HepG2 (cell line): ENCODE measurements at regions not wholly inside any gene's neighbourhood (a gene's known extent, or its start where the extent isn't known, plus 50 kb on each side); places are given as distances from the start of the nearest gene placed in this dataset.
A peak's percentile ranks its signal among the peaks of the same experiment; 100 is the strongest.

Experiments
- ATAC-seq: fragments of 200-7000 bp; cut with Tn5 transposase; 3 replicates; pipeline ENCODE4 v1.9.1; 2020; ENCODE audit warnings: mild to moderate bottlenecking, moderate library complexity
- BruUV-seq: library from RNA; stranded (reverse); fragments of 400-500 nt; replicated peaks from 2 replicates; lab custom pipeline; 2021; lab: Mats Ljungman, UMichigan
- CTCF ChIA-PET: fragments of 300-600 bp; formaldehyde crosslinking; extraction: SDS; loops from one replicate; lab custom pipeline; 2021; ENCODE audit warnings: low total read pairs, inconsistent platforms, low intra/inter-chr PET ratio; lab: Yijun Ruan, JAX
- POLR2A ChIA-PET: fragments of 350-600 bp; sonication (Branson Sonifier 250); formaldehyde crosslinking; loops from one replicate; lab custom pipeline; 2020; ENCODE audit warnings: antibody characterized with exemption, inconsistent platforms; lab: Yijun Ruan, JAX
- DNase-seq: peaks from one replicate; pipeline ENCODE4 v3.0.0-alpha.2; 2015; ENCODE audit warnings: low spot score
- FAIRE-seq: peaks from 3 replicates; lab custom pipeline; 2011; peaks lifted over from hg19 to GRCh38; lab: Jason Lieb, UNC
- H2AFZ ChIP-seq: one replicate; pipeline ENCODE4 v1.6.1; 2011; ENCODE audit warnings: low read length, inconsistent platforms
- H3K27ac ChIP-seq: fragments of 300-600 bp; 3 replicates; pipeline ENCODE4 v1.8.0; 2011; ENCODE audit warnings: mixed run types, mild to moderate bottlenecking, mixed read lengths, low read length, inconsistent platforms; ENCODE audit not compliant: insufficient read depth; ENCODE audit errors: extremely low read length
- H3K27me3 ChIP-seq, 2 experiments: fragments of 200-600 bp in 1 of 2; 2 replicates in 1 of 2; 3 replicates in 1 of 2; pipeline versions ENCODE4 v1.6.0 to v1.8.0; 2011; ENCODE audit warnings: low read length in 2 of 2, mild to moderate bottlenecking in 2 of 2, moderate library complexity in 2 of 2, inconsistent platforms in 1 of 2; ENCODE audit not compliant: insufficient read depth in 2 of 2, control insufficient read depth in 1 of 2
- H3K36me3 ChIP-seq, 2 experiments: fragments of 200-600 bp in 1 of 2; replicated peaks in 1 of 2; 2 replicates in 1 of 2; 3 replicates in 1 of 2; pipeline versions ENCODE4 v1.5.1 to v1.8.0; 2011; ENCODE audit warnings: low read length in 2 of 2, inconsistent platforms in 1 of 2; ENCODE audit not compliant: insufficient read depth in 2 of 2, control insufficient read depth in 1 of 2
- H3K4me1 ChIP-seq: 2 replicates; pipeline ENCODE4 v1.5.1; 2012; ENCODE audit warnings: low read length, inconsistent platforms; ENCODE audit not compliant: insufficient read depth
- H3K4me2 ChIP-seq: 2 replicates; pipeline ENCODE4 v1.6.0; 2011; ENCODE audit warnings: low read depth, low read length, inconsistent platforms
- H3K4me3 ChIP-seq, 3 experiments: fragments of 200-600 bp in 1 of 3; sonication (generic), shearing (Covaris generic) in 1 of 3; replicated peaks in 1 of 3; 2 replicates each; pipeline ENCODE4 v1.5.1; 2011 to 2016; ENCODE audit warnings: low read length in 3 of 3, inconsistent platforms in 2 of 3, low read depth in 2 of 3, mild to moderate bottlenecking in 2 of 3, control low read depth in 1 of 3, mixed read lengths in 1 of 3; ENCODE audit not compliant: insufficient read depth in 1 of 3
- H3K79me2 ChIP-seq: one replicate; pipeline ENCODE4 v1.6.1; 2011; ENCODE audit warnings: low read length, inconsistent platforms; ENCODE audit not compliant: insufficient read depth
- H3K9ac ChIP-seq: 2 replicates; pipeline ENCODE4 v1.6.0; 2011; ENCODE audit warnings: mild to moderate bottlenecking, low read depth, low read length, inconsistent platforms; ENCODE audit not compliant: insufficient read depth
- H3K9me3 ChIP-seq: 2 replicates; pipeline ENCODE4 v1.5.1; 2012; ENCODE audit warnings: mild to moderate bottlenecking, low read length
- H4K20me1 ChIP-seq: 2 replicates; pipeline ENCODE4 v1.6.0; 2011; ENCODE audit warnings: inconsistent platforms, mild to moderate bottlenecking, low read length, moderate library complexity; ENCODE audit not compliant: insufficient read depth
- DDIT3 ChIP-seq: sonication (generic); formaldehyde crosslinking; IDR thresholded peaks from 2 replicates; pipeline ENCODE4 v1.4.0; 2020; ENCODE audit warnings: mild to moderate bottlenecking, missing genetic modification reagents
- GABPB1 ChIP-seq: IDR thresholded peaks from 2 replicates; pipeline ENCODE4 v1.6.1; 2016; ENCODE audit warnings: mild to moderate bottlenecking, missing genetic modification reagents, moderate library complexity, missing compliant biosample characterization
- IKZF4 ChIP-seq: sonication (generic); formaldehyde crosslinking; IDR thresholded peaks from 2 replicates; pipeline ENCODE4 v1.5.1; 2020; ENCODE audit warnings: borderline replicate concordance, mild to moderate bottlenecking, low read depth, missing genetic modification reagents; ENCODE audit errors: not compliant biosample characterization
- KAT2B ChIP-seq: fragments of 150-350 bp; IDR thresholded peaks from 2 replicates; pipeline ENCODE4 v1.6.1; 2014; ENCODE audit warnings: low read depth, low read length, borderline replicate concordance
- KLF12 ChIP-seq: sonication (generic); formaldehyde crosslinking; IDR thresholded peaks from 2 replicates; pipeline ENCODE4 v1.4.0; 2020; ENCODE audit warnings: missing genetic modification reagents, borderline replicate concordance
- MXD3 ChIP-seq: IDR thresholded peaks from 2 replicates; pipeline ENCODE4 v1.6.1; 2016; ENCODE audit warnings: mild to moderate bottlenecking, missing biosample characterization, missing genetic modification reagents
- PATZ1 ChIP-seq: sonication (generic); formaldehyde crosslinking; IDR thresholded peaks from 2 replicates; pipeline ENCODE4 v1.4.0; 2020; ENCODE audit warnings: missing genetic modification reagents
- SMARCE1 ChIP-seq: fragments of 450-650 bp; IDR thresholded peaks from 2 replicates; pipeline ENCODE4 v1.6.1; 2017; ENCODE audit warnings: borderline replicate concordance
- ZFP90 ChIP-seq: sonication (generic); formaldehyde crosslinking; IDR thresholded peaks from 2 replicates; pipeline ENCODE4 v1.8.0; 2022; ENCODE audit warnings: missing genetic modification reagents, mild to moderate bottlenecking, inconsistent platforms, borderline replicate concordance
- ZMYM4 ChIP-seq: sonication (generic); formaldehyde crosslinking; IDR thresholded peaks from 2 replicates; pipeline ENCODE4 v1.8.1; 2023; ENCODE audit warnings: mild to moderate bottlenecking, missing genetic modification reagents
- ZNF12 ChIP-seq: sonication (generic); formaldehyde crosslinking; IDR thresholded peaks from 2 replicates; pipeline ENCODE4 v1.5.0; 2020; ENCODE audit warnings: missing genetic modification reagents
- ZNF468 ChIP-seq: sonication (generic); formaldehyde crosslinking; IDR thresholded peaks from 2 replicates; pipeline ENCODE4 v1.8.0; 2022; ENCODE audit warnings: mild to moderate bottlenecking, moderate library complexity, missing genetic modification reagents
- ZNF576 ChIP-seq: sonication (generic); formaldehyde crosslinking; IDR thresholded peaks from 2 replicates; pipeline ENCODE4 v1.4.0; 2020; ENCODE audit warnings: mild to moderate bottlenecking, missing genetic modification reagents
- WGBS: methylation state at CpG from one replicate; pipeline ENCODE4 v1.1.6; 2017; ENCODE audit warnings: low lambda C conversion rate; 5-methylcytosine and 5-hydroxymethylcytosine counted together
- in situ Hi-C: cut with HindIII; loops from 2 replicates; pipeline ENCODE4 v1.10.0; 2017; ENCODE audit warnings: low pct_unique_long_range_greater_than_20kb; ENCODE audit not compliant: extremely low pct_ligation_motif_present
- intact Hi-C: fragments of 100-400 bp; cut with micrococcal nuclease; formaldehyde crosslinking; loops from one replicate; pipeline ENCODE4 v1.10.0; 2022; ENCODE audit not compliant: unreplicated experiment

GRCh38 chr9:105176194-105176593 is 68.3 kb upstream of the SLC44A1 start:
- TF ChIP-seq ZNF576 (CRISPR knock-in tag) (no peak), KLF12 (no peak), ZNF12 (CRISPR knock-in tag) (peak; percentile 92)
- WGBS = 63% methylated on average over 3 of the region's 3 CpGs

GRCh38 chr9:105178076-105178475 is 66.4 kb upstream of the SLC44A1 start:
- ChIA-PET CTCF (no interaction called here), POLR2A (no interaction called here)
- Histone ChIP-seq H3K4me2 (no peak overlapping the region), H3K27ac (no peak overlapping the region), H3K9ac (no peak overlapping the region), H2AFZ (no peak overlapping the region), H3K79me2 (no peaks in the 10 kb centered on the region), H3K4me3 (no peak overlapping the region), H3K9me3 (no peaks in the 10 kb centered on the region), H3K36me3 (no peaks in the 10 kb centered on the region), H3K27me3 (no peaks in the 10 kb centered on the region), H3K4me1 (peaks cover 12% of the 10 kb centered on the region), H4K20me1 (no peaks in the 10 kb centered on the region)
- 64% methylated on average over 10 of the region's 10 CpGs for WGBS
- FAIRE-seq (no peak), DNase-seq (no peak), ATAC-seq (no peak)
- BruUV-seq = no TSS peak
- in situ Hi-C loops (no loop called here), intact Hi-C loops (no loop called here)
- TF ChIP-seq SMARCE1 = no peak
- TF ChIP-seq IKZF4 (CRISPR knock-in tag) = no peak
- TF ChIP-seq PATZ1 (CRISPR knock-in tag) = no peak
- TF ChIP-seq ZFP90 (CRISPR knock-in tag) = no peak
- no peak for TF ChIP-seq MXD3 (CRISPR knock-in tag)
- no peak for TF ChIP-seq GABPB1 (CRISPR knock-in tag)
- TF ChIP-seq DDIT3 = no peak
- TF ChIP-seq ZMYM4 (CRISPR knock-in tag) = no peak
- no peak for TF ChIP-seq ZNF468 (CRISPR knock-in tag)
- TF ChIP-seq KAT2B = no peak

More at GRCh38 chr9:105176194-105176593, 68.3 kb upstream of the SLC44A1 start:
- CTCF ChIA-PET = no interaction called here
- no TSS peak for BruUV-seq
- Histone ChIP-seq H3K36me3 (no peaks in the 10 kb centered on the region), H3K4me2 (no peak overlapping the region), H3K9ac (no peak overlapping the region), H3K4me1 (peaks cover 10% of the 10 kb centered on the region; the same call in 1 of the 2 replicates), H3K27ac (no peak overlapping the region), H3K27me3 (no peaks in the 10 kb centered on the region), H4K20me1 (no peaks in the 10 kb centered on the region), H3K79me2 (no peaks in the 10 kb centered on the region), H3K9me3 (no peaks in the 10 kb centered on the region), H3K4me3 (no peak overlapping the region), H2AFZ (no peak overlapping the region)
- POLR2A ChIA-PET = no interaction called here
- intact Hi-C loops = no loop called here
- in situ Hi-C loops = no loop called here
- no peak for ATAC-seq
- no peak for FAIRE-seq
- DNase-seq = no peak
